ENCODE measurements at regions not wholly inside any gene's neighbourhood (a gene's known extent, or its start where the extent isn't known, plus 50 kb on each side); places are given as distances from the start of the nearest gene placed in this dataset.

- no peak for DNase-seq
These were observed 173.2 kb downstream of the DLEU7 start for GRCh38 chr13:50670272-50670671.

GRCh38 chr13:50670847-50671496 is 172.5 kb downstream of the DLEU7 start:
- no peak for DNase-seq

- DNase-seq, result no peak
These were observed 172.0 kb downstream of the DLEU7 start for GRCh38 chr13:50671497-50671850.

GRCh38 chr13:50672025-50672424 is 171.5 kb downstream of the DLEU7 start:
- no peak for DNase-seq

GRCh38 chr13:50675651-50676050 is 167.8 kb downstream of the DLEU7 start:
- no peak for DNase-seq

GRCh38 chr13:50676602-50677001 is 166.9 kb downstream of the DLEU7 start:
- no peak for DNase-seq

- DNase-seq, result no peak
These were observed 166.2 kb downstream of the DLEU7 start for GRCh38 chr13:50677258-50677657.

- DNase-seq, result peak; percentile 39
These were observed 165.6 kb downstream of the DLEU7 start for GRCh38 chr13:50677687-50678463.

- no peak for DNase-seq
These were observed 164.9 kb downstream of the DLEU7 start for GRCh38 chr13:50678464-50679162.

- no peak for DNase-seq
These were observed 164.2 kb downstream of the DLEU7 start for GRCh38 chr13:50679321-50679720.

GRCh38 chr13:50682002-50682401 is 161.5 kb downstream of the DLEU7 start:
- no peak for DNase-seq

GRCh38 chr13:50682966-50683365 is 160.5 kb downstream of the DLEU7 start:
- no peak for DNase-seq

- no peak for DNase-seq
These were observed 159.1 kb downstream of the DLEU7 start for GRCh38 chr13:50684366-50684765.

GRCh38 chr13:50685491-50685890 is 158.0 kb downstream of the DLEU7 start:
- DNase-seq, result peak; percentile 76

GRCh38 chr13:50685956-50686355 is 157.5 kb downstream of the DLEU7 start:
- DNase-seq, result no peak

- no peak for DNase-seq
These were observed 156.9 kb downstream of the DLEU7 start for GRCh38 chr13:50686551-50686950.

- DNase-seq, result no peak
These were observed 155.9 kb downstream of the DLEU7 start for GRCh38 chr13:50687545-50687944.

GRCh38 chr13:50690006-50690405 is 153.5 kb downstream of the DLEU7 start:
- DNase-seq, result no peak

- DNase-seq, result no peak
These were observed 152.3 kb downstream of the DLEU7 start for GRCh38 chr13:50691176-50691680.

- no peak for DNase-seq
These were observed 151.7 kb downstream of the DLEU7 start for GRCh38 chr13:50691681-50692263.

- DNase-seq, result no peak
These were observed 151.0 kb downstream of the DLEU7 start for GRCh38 chr13:50692396-50692915.

GRCh38 chr13:50693727-50694126 is 149.8 kb downstream of the DLEU7 start:
- DNase-seq, result no peak

Measured in NCI-H1105 (cell line).